SK-N-SH treated with all-trans-retinoic acid at 6 μM for 48 hours (cell line): ENCODE measurements at regions not wholly inside any gene's neighbourhood (a gene's known extent, or its start where the extent isn't known, plus 50 kb on each side); places are given as distances from the start of the nearest gene placed in this dataset.

Experiments
- ATAC-seq: fragments of 200-7000 bp; cut with Tn5 transposase; 3 replicates; pipeline ENCODE4 v1.9.1; 2020; ENCODE audit warnings: mild to moderate bottlenecking, moderate library complexity
- ARNTL ChIP-seq: fragments of 450-650 bp; formaldehyde crosslinking; IDR thresholded peaks from 2 replicates; pipeline ENCODE4 v1.5.0; 2020; ENCODE audit warnings: low read depth, mild to moderate bottlenecking, moderate library complexity, borderline replicate concordance
- BACH2 ChIP-seq: fragments of 250-450 bp; sonication (Bioruptor Pico); IDR thresholded peaks from 2 replicates; pipeline ENCODE4 v1.9.0; 2021; ENCODE audit warnings: mild to moderate bottlenecking, borderline replicate concordance
- CSDC2 ChIP-seq: fragments of 250-450 bp; sonication (Bioruptor Pico); IDR thresholded peaks from 2 replicates; pipeline ENCODE4 v1.5.0; 2020; ENCODE audit warnings: mild to moderate bottlenecking, moderate library complexity
- ESRRG ChIP-seq: fragments of 250-450 bp; sonication (Bioruptor Pico); IDR thresholded peaks from 2 replicates; pipeline ENCODE4 v1.6.1; 2021; ENCODE audit warnings: mild to moderate bottlenecking
- GLIS3 ChIP-seq: fragments of 250-450 bp; sonication (Bioruptor Pico); IDR thresholded peaks from 2 replicates; pipeline ENCODE4 v1.5.0; 2020; ENCODE audit warnings: mild to moderate bottlenecking, moderate library complexity
- ISL1 ChIP-seq: fragments of 250-450 bp; sonication (Bioruptor Pico); IDR thresholded peaks from 2 replicates; pipeline ENCODE4 v2.1.2; 2022; ENCODE audit warnings: mild to moderate bottlenecking, moderate library complexity
- OSR1 ChIP-seq: fragments of 250-450 bp; sonication (Bioruptor Pico); IDR thresholded peaks from 2 replicates; pipeline ENCODE4 v1.8.0; 2022; ENCODE audit warnings: moderate library complexity, mild to moderate bottlenecking, inconsistent platforms
- PPARA ChIP-seq: fragments of 250-450 bp; sonication (Bioruptor Pico); IDR thresholded peaks from 2 replicates; pipeline ENCODE4 v1.5.0; 2020; ENCODE audit warnings: mild to moderate bottlenecking, borderline replicate concordance
- RARB ChIP-seq: fragments of 250-450 bp; sonication (Bioruptor Pico); IDR thresholded peaks from 2 replicates; pipeline ENCODE4 v1.8.0; 2021; ENCODE audit warnings: mild to moderate bottlenecking, moderate library complexity
- TCF4 ChIP-seq: fragments of 250-450 bp; sonication (Bioruptor Pico); IDR thresholded peaks from 2 replicates; pipeline ENCODE4 v1.8.0; 2021; ENCODE audit warnings: mild to moderate bottlenecking, moderate library complexity, borderline replicate concordance
- TOX ChIP-seq: fragments of 250-450 bp; sonication (Bioruptor Pico); IDR thresholded peaks from 2 replicates; pipeline ENCODE4 v1.8.0; 2021; ENCODE audit warnings: mild to moderate bottlenecking, moderate library complexity, borderline replicate concordance
- ZC3H10 ChIP-seq: fragments of 250-450 bp; sonication (Bioruptor Pico); IDR thresholded peaks from 2 replicates; pipeline ENCODE4 v1.5.1; 2021; ENCODE audit warnings: mild to moderate bottlenecking, moderate library complexity
- ZFP3 ChIP-seq: fragments of 250-450 bp; sonication (Bioruptor Pico); IDR thresholded peaks from 2 replicates; pipeline ENCODE4 v1.5.0; 2020; ENCODE audit warnings: mild to moderate bottlenecking, moderate library complexity
- ZFP30 ChIP-seq: fragments of 450-650 bp; formaldehyde crosslinking; IDR thresholded peaks from 2 replicates; pipeline ENCODE4 v1.5.0; 2022; ENCODE audit warnings: mild to moderate bottlenecking, moderate library complexity
- ZNF565 ChIP-seq: fragments of 450-650 bp; formaldehyde crosslinking; conservative IDR thresholded peaks from 2 replicates; pipeline ENCODE4 v1.5.0; 2020; ENCODE audit warnings: low read depth, mild to moderate bottlenecking, moderate library complexity
- ZNF70 ChIP-seq: fragments of 450-650 bp; formaldehyde crosslinking; IDR thresholded peaks from 2 replicates; pipeline ENCODE4 v1.5.0; 2020; ENCODE audit warnings: mild to moderate bottlenecking, moderate library complexity
- ZNF8 ChIP-seq: fragments of 450-650 bp; formaldehyde crosslinking; IDR thresholded peaks from 2 replicates; pipeline ENCODE4 v1.5.0; 2020; ENCODE audit warnings: mild to moderate bottlenecking, moderate library complexity
- TF ChIP-seq, protein P1 (sequence below): fragments of 250-450 bp; sonication (Bioruptor Pico); IDR thresholded peaks from 2 replicates; pipeline ENCODE4 v1.8.0; 2020; ENCODE audit warnings: mild to moderate bottlenecking, moderate library complexity, borderline replicate concordance
- TF ChIP-seq, protein P2 (sequence below): fragments of 250-450 bp; sonication (Bioruptor Pico); IDR thresholded peaks from 2 replicates; pipeline ENCODE4 v1.8.0; 2021; ENCODE audit warnings: low read depth, mild to moderate bottlenecking, moderate library complexity, borderline replicate concordance
- TF ChIP-seq, protein P3 (sequence below): fragments of 250-450 bp; sonication (Bioruptor Pico); IDR thresholded peaks from 2 replicates; pipeline ENCODE4 v1.5.0; 2020; ENCODE audit warnings: mild to moderate bottlenecking, moderate library complexity
- TF ChIP-seq, protein P4 (sequence below): fragments of 250-450 bp; sonication (Bioruptor Pico); IDR thresholded peaks from 2 replicates; pipeline ENCODE4 v1.5.1; 2021; ENCODE audit warnings: mild to moderate bottlenecking, moderate library complexity
- TF ChIP-seq, protein P5 (sequence below): fragments of 250-450 bp; sonication (Bioruptor Pico); IDR thresholded peaks from 2 replicates; pipeline ENCODE4 v1.5.1; 2020; ENCODE audit warnings: low read depth, mild to moderate bottlenecking, moderate library complexity

DNA sequence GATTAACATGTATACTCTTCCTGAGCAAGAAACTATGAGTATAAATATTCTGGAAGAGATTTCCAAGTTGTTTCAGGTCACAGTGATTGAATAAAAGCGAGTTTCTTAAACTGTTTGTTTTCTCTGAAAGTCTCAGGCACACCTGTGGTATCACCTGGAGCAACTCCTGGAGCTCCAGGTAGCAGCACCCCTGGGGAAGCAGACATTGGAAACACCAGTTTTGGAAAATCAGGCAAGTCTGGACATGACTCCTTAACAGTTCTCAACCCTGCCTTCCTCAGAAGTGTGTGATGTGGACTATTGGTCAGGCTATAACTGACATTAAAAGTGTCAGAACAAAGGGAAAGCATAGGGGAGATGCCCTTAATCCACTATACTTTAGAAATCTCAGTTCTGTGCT lies 217.6 kb upstream of the CNTN1 start (continued):
- TF ChIP-seq, protein P1, sequence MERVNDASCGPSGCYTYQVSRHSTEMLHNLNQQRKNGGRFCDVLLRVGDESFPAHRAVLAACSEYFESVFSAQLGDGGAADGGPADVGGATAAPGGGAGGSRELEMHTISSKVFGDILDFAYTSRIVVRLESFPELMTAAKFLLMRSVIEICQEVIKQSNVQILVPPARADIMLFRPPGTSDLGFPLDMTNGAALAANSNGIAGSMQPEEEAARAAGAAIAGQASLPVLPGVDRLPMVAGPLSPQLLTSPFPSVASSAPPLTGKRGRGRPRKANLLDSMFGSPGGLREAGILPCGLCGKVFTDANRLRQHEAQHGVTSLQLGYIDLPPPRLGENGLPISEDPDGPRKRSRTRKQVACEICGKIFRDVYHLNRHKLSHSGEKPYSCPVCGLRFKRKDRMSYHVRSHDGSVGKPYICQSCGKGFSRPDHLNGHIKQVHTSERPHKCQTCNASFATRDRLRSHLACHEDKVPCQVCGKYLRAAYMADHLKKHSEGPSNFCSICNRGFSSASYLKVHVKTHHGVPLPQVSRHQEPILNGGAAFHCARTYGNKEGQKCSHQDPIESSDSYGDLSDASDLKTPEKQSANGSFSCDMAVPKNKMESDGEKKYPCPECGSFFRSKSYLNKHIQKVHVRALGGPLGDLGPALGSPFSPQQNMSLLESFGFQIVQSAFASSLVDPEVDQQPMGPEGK (CRISPR knock-in tag) = no peak
- TF ChIP-seq ESRRG (CRISPR knock-in tag) (no peak), ZFP3 (CRISPR knock-in tag) (no peak), BACH2 (CRISPR knock-in tag) (no peak), TOX (CRISPR knock-in tag) (no peak), RARB (CRISPR knock-in tag) (no peak)
- TF ChIP-seq, protein P2, sequence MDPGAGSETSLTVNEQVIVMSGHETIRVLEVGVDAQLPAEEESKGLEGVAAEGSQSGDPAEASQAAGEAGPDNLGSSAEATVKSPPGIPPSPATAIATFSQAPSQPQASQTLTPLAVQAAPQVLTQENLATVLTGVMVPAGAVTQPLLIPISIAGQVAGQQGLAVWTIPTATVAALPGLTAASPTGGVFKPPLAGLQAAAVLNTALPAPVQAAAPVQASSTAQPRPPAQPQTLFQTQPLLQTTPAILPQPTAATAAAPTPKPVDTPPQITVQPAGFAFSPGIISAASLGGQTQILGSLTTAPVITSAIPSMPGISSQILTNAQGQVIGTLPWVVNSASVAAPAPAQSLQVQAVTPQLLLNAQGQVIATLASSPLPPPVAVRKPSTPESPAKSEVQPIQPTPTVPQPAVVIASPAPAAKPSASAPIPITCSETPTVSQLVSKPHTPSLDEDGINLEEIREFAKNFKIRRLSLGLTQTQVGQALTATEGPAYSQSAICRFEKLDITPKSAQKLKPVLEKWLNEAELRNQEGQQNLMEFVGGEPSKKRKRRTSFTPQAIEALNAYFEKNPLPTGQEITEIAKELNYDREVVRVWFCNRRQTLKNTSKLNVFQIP (CRISPR knock-in tag) = no peak

DNA sequence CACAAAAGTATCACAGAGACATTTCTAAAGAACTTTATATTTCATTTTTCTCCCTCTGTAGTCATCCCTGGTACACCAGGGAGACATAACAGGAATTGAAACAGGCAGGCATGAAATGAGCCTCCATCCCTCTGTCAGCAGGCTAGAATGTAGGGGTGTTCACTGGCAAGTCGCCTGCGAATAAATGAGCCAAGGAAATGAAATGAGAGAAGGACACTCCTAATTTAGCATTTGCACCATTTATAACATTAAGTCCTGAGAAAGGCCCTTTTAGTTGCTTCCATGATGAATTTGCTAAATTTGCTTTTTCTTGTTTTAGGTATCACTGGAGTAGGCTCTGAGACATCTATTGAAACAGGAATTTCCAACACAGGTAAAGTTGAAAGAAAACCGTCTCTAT lies 192.4 kb upstream of the CNTN1 start:
- no peak for ATAC-seq
- TF ChIP-seq TOX (CRISPR knock-in tag) = no peak
- TF ChIP-seq ESRRG (CRISPR knock-in tag) = no peak
- TF ChIP-seq, protein P3, sequence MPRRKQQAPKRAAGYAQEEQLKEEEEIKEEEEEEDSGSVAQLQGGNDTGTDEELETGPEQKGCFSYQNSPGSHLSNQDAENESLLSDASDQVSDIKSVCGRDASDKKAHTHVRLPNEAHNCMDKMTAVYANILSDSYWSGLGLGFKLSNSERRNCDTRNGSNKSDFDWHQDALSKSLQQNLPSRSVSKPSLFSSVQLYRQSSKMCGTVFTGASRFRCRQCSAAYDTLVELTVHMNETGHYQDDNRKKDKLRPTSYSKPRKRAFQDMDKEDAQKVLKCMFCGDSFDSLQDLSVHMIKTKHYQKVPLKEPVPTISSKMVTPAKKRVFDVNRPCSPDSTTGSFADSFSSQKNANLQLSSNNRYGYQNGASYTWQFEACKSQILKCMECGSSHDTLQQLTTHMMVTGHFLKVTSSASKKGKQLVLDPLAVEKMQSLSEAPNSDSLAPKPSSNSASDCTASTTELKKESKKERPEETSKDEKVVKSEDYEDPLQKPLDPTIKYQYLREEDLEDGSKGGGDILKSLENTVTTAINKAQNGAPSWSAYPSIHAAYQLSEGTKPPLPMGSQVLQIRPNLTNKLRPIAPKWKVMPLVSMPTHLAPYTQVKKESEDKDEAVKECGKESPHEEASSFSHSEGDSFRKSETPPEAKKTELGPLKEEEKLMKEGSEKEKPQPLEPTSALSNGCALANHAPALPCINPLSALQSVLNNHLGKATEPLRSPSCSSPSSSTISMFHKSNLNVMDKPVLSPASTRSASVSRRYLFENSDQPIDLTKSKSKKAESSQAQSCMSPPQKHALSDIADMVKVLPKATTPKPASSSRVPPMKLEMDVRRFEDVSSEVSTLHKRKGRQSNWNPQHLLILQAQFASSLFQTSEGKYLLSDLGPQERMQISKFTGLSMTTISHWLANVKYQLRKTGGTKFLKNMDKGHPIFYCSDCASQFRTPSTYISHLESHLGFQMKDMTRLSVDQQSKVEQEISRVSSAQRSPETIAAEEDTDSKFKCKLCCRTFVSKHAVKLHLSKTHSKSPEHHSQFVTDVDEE (CRISPR knock-in tag) = no peak
- TF ChIP-seq TCF4 (CRISPR knock-in tag) = no peak
- no peak for TF ChIP-seq ZNF565 (CRISPR knock-in tag)
- TF ChIP-seq BACH2 (CRISPR knock-in tag) = no peak
- no peak for TF ChIP-seq OSR1 (CRISPR knock-in tag)
- no peak for TF ChIP-seq ZFP30 (CRISPR knock-in tag)
- no peak for TF ChIP-seq ARNTL (CRISPR knock-in tag)
- no peak for TF ChIP-seq RARB (CRISPR knock-in tag)
- no peak for TF ChIP-seq ISL1 (CRISPR knock-in tag)
- no peak for TF ChIP-seq ZNF70
- TF ChIP-seq, protein P1 (CRISPR knock-in tag) = no peak
- no peak for TF ChIP-seq ZC3H10
- TF ChIP-seq PPARA (CRISPR knock-in tag) = no peak
- TF ChIP-seq CSDC2 (CRISPR knock-in tag) = no peak
- TF ChIP-seq, protein P4, sequence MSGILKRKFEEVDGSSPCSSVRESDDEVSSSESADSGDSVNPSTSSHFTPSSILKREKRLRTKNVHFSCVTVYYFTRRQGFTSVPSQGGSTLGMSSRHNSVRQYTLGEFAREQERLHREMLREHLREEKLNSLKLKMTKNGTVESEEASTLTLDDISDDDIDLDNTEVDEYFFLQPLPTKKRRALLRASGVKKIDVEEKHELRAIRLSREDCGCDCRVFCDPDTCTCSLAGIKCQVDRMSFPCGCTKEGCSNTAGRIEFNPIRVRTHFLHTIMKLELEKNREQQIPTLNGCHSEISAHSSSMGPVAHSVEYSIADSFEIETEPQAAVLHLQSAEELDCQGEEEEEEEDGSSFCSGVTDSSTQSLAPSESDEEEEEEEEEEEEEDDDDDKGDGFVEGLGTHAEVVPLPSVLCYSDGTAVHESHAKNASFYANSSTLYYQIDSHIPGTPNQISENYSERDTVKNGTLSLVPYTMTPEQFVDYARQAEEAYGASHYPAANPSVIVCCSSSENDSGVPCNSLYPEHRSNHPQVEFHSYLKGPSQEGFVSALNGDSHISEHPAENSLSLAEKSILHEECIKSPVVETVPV (CRISPR knock-in tag) = no peak
- TF ChIP-seq ZNF8 (CRISPR knock-in tag) = no peak

DNA sequence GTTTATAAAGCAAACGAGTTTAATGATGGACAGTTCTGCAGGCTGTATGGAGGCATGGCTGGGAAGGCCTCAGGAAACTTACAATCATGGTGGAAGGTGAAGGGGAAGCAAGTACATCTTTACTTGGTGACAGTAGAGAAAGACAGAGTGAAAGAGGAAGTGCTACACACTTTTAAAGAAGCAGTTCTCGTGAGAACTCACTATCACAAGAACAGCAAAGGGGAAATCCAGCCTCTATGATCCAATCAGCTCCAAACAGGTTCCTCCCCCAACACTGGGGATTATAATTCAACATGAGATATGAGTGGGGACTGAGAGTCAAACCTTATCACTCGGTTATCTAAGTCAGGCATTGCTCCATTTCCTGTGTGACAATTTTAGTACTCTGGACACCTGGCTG lies 189.9 kb upstream of the CNTN1 start:
- ATAC-seq = no peak
- TF ChIP-seq, protein P3 (CRISPR knock-in tag) = no peak
- TF ChIP-seq BACH2 (CRISPR knock-in tag) (no peak), TOX (CRISPR knock-in tag) (no peak), ARNTL (CRISPR knock-in tag) (no peak), GLIS3 (CRISPR knock-in tag) (no peak)
- TF ChIP-seq, protein P4 (CRISPR knock-in tag) = no peak
- TF ChIP-seq, protein P5, sequence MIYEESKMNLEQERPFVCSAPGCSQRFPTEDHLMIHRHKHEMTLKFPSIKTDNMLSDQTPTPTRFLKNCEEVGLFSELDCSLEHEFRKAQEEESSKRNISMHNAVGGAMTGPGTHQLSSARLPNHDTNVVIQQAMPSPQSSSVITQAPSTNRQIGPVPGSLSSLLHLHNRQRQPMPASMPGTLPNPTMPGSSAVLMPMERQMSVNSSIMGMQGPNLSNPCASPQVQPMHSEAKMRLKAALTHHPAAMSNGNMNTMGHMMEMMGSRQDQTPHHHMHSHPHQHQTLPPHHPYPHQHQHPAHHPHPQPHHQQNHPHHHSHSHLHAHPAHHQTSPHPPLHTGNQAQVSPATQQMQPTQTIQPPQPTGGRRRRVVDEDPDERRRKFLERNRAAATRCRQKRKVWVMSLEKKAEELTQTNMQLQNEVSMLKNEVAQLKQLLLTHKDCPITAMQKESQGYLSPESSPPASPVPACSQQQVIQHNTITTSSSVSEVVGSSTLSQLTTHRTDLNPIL (CRISPR knock-in tag) = no peak
